HCT116 (cell line): ENCODE measurements at regions not wholly inside any gene's neighbourhood (a gene's known extent, or its start where the extent isn't known, plus 50 kb on each side); places are given as distances from the start of the nearest gene placed in this dataset.

ENCODE experiments used
- CTCF ChIP-seq, 3 experiments: fragments of 200-600 bp in 1 of 3; sonication (generic) in 1 of 3; IDR thresholded peaks in 2 of 3; conservative IDR thresholded peaks in 1 of 3; 2 replicates each; pipeline ENCODE4 v1.5.1; 2012 to 2017; ENCODE audit warnings: low read depth in 2 of 3, low read length in 2 of 3, antibody characterized with exemption in 1 of 3, borderline replicate concordance in 1 of 3, control low read depth in 1 of 3, mild to moderate bottlenecking in 1 of 3, mixed read lengths in 1 of 3, mixed run types in 1 of 3, moderate library complexity in 1 of 3; ENCODE audit not compliant: insufficient read depth in 1 of 3
- MAX ChIP-seq: IDR thresholded peaks from 2 replicates; pipeline ENCODE4 v1.6.1; 2012
- POLR2AphosphoS5 ChIP-seq: IDR thresholded peaks from 2 replicates; pipeline ENCODE4 v1.6.1; 2011; ENCODE audit warnings: mild to moderate bottlenecking, low read depth, low read length, moderate library complexity
- TF ChIP-seq, protein P1 (sequence below): IDR thresholded peaks from 2 replicates; pipeline ENCODE4 v1.6.1; 2012; ENCODE audit warnings: low read depth

GRCh38 chr20:8996817-8997512 is 71.9 kb upstream of the PLCB4 start:
- TF ChIP-seq MAX (no peak), CTCF (IDR thresholded peaks at IDR 0.05 in 2 of 3, conservative IDR thresholded peaks at IDR 0.05 in 1 of 3; ENCODE audit: borderline replicate concordance in 1 of 3, insufficient read depth in 1 of 3, low read depth in 2 of 3, low read length in 2 of 3) (no peak), POLR2AphosphoS5 (no peak)
- TF ChIP-seq, protein P1, sequence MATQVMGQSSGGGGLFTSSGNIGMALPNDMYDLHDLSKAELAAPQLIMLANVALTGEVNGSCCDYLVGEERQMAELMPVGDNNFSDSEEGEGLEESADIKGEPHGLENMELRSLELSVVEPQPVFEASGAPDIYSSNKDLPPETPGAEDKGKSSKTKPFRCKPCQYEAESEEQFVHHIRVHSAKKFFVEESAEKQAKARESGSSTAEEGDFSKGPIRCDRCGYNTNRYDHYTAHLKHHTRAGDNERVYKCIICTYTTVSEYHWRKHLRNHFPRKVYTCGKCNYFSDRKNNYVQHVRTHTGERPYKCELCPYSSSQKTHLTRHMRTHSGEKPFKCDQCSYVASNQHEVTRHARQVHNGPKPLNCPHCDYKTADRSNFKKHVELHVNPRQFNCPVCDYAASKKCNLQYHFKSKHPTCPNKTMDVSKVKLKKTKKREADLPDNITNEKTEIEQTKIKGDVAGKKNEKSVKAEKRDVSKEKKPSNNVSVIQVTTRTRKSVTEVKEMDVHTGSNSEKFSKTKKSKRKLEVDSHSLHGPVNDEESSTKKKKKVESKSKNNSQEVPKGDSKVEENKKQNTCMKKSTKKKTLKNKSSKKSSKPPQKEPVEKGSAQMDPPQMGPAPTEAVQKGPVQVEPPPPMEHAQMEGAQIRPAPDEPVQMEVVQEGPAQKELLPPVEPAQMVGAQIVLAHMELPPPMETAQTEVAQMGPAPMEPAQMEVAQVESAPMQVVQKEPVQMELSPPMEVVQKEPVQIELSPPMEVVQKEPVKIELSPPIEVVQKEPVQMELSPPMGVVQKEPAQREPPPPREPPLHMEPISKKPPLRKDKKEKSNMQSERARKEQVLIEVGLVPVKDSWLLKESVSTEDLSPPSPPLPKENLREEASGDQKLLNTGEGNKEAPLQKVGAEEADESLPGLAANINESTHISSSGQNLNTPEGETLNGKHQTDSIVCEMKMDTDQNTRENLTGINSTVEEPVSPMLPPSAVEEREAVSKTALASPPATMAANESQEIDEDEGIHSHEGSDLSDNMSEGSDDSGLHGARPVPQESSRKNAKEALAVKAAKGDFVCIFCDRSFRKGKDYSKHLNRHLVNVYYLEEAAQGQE = no peak
